ENCODE measurements at regions not wholly inside any gene's neighbourhood (a gene's known extent, or its start where the extent isn't known, plus 50 kb on each side); places are given as distances from the start of the nearest gene placed in this dataset.

- Histone ChIP-seq H3K4me1 (ENCODE audit: insufficient read depth, insufficient read length) (no peaks in the 10 kb centered on the region), H3K9me3 (ENCODE audit: insufficient read depth, low read length) (no peaks in the 10 kb centered on the region), H3K4me3 (ENCODE audit: insufficient read length, low read depth) (no peak overlapping the region), H3K9ac (ENCODE audit: insufficient read length, low read depth) (no peak overlapping the region), H3K36me3 (ENCODE audit: insufficient read depth, insufficient read length, low read length) (no peaks in the 10 kb centered on the region), H3K27me3 (ENCODE audit: insufficient read depth, insufficient read length) (no peaks in the 10 kb centered on the region)
- TF ChIP-seq SUZ12 (IDR thresholded peaks at IDR 0.05; ENCODE audit: extremely low read depth, insufficient read depth, insufficient read length) (no peak), YY1 (IDR thresholded peaks at IDR 0.05; ENCODE audit: insufficient read depth, insufficient read length) (no peak), ZNF274 (IDR thresholded peaks at IDR 0.05; ENCODE audit: low read depth, low read length) (no peak)
- DNase-seq (ENCODE audit: low read depth, low spot score), result no peak
Measured at GRCh38 chr5:87069311-87069710, 198.4 kb upstream of the RASA1 start.

DNA sequence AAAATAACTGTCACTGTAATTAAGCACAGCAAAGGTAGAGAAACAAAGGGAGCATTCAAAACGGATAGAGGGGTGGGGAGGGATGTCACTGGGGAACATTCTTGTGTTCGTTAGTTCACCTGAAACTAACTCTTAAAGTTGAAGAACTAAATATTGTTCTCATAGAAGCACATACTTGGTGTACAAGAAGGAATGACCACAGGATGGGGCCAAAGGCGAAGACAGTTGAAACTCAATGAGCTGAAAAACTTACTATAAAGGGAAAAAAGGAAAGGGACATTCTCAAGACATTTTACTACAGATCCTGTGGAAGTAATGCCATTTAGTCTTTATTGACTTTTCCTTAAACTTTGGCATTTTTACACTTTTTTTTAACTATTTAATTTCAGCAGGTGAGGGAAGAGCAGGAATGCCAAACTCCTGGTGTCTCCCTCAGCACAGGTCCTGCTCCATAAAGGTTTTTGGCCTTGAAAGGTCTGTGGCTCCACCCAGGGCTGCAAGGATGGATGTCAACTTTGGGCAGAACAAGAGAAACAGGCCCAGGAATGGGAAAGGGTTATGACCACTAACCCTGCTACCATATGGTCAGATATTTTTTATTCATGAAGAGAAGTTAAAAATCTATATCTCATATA lies 197.6 kb upstream of the RASA1 start:
- H3K9ac ChIP-seq (ENCODE audit: insufficient read length, low read depth), result no peak overlapping the region
- DNase-seq (ENCODE audit: low read depth, low spot score), result no peak

GRCh38 chr5:87074072-87074471 lies 193.6 kb upstream of the RASA1 start:
- Histone ChIP-seq H3K9ac (ENCODE audit: insufficient read length, low read depth) (no peak overlapping the region), H3K9me3 (ENCODE audit: insufficient read depth, low read length) (no peaks in the 10 kb centered on the region), H3K4me3 (ENCODE audit: insufficient read length, low read depth) (no peak overlapping the region), H3K36me3 (ENCODE audit: insufficient read depth, insufficient read length, low read length) (no peaks in the 10 kb centered on the region), H3K27me3 (ENCODE audit: insufficient read depth, insufficient read length) (no peaks in the 10 kb centered on the region), H3K4me1 (ENCODE audit: insufficient read depth, insufficient read length) (no peaks in the 10 kb centered on the region)
- TF ChIP-seq YY1 (IDR thresholded peaks at IDR 0.05; ENCODE audit: insufficient read depth, insufficient read length) (no peak), SUZ12 (IDR thresholded peaks at IDR 0.05; ENCODE audit: extremely low read depth, insufficient read depth, insufficient read length) (no peak), ZNF274 (IDR thresholded peaks at IDR 0.05; ENCODE audit: low read depth, low read length) (no peak)
- no peak for DNase-seq (ENCODE audit: low read depth, low spot score)

More for the DNA sequence above, 197.6 kb upstream of the RASA1 start:
- no peaks in the 10 kb centered on the region for H3K27me3 ChIP-seq (ENCODE audit: insufficient read depth, insufficient read length)
- no peak for TF ChIP-seq SUZ12 (IDR thresholded peaks at IDR 0.05; ENCODE audit: extremely low read depth, insufficient read depth, insufficient read length)
- TF ChIP-seq ZNF274 (IDR thresholded peaks at IDR 0.05; ENCODE audit: low read depth, low read length), result no peak
- TF ChIP-seq YY1 (IDR thresholded peaks at IDR 0.05; ENCODE audit: insufficient read depth, insufficient read length), result no peak
- H3K36me3 ChIP-seq (ENCODE audit: insufficient read depth, insufficient read length, low read length), result no peaks in the 10 kb centered on the region
- no peaks in the 10 kb centered on the region for H3K9me3 ChIP-seq (ENCODE audit: insufficient read depth, low read length)
- no peak overlapping the region for H3K4me3 ChIP-seq (ENCODE audit: insufficient read length, low read depth)
- H3K4me1 ChIP-seq (ENCODE audit: insufficient read depth, insufficient read length), result no peaks in the 10 kb centered on the region

DNA sequence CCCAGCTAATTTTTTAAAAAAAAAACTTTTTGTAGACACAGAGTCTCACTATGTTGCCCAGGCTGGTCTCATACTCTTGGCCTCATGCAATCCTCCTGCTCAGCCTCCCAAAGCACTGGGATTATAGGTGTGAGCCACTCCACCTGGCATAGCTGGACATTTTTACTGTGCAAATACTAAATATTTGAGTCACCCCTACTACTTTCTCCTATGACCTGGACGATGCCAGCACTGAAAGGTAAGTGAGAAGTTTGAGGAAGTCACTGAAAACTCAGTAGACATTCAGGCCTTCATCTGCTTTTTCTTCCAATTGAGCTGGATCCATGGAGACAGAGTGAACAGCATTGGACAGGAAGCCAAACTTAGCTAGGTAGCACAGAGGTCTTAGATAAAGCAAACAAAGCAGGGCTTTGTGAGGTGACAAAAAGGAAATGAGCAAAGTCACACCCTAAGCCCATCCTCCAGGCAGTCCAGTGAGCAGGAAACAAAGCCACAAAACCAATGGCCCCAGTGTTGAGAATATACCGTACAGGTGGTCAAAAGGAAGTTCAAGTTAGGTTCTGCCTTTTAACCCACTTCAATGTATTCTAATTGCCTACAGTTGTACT lies 192.6 kb upstream of the RASA1 start:
- H3K27me3 ChIP-seq (ENCODE audit: insufficient read depth, insufficient read length), result no peaks in the 10 kb centered on the region
- TF ChIP-seq SUZ12 (IDR thresholded peaks at IDR 0.05; ENCODE audit: extremely low read depth, insufficient read depth, insufficient read length) (no peak), ZNF274 (IDR thresholded peaks at IDR 0.05; ENCODE audit: low read depth, low read length) (no peak), YY1 (IDR thresholded peaks at IDR 0.05; ENCODE audit: insufficient read depth, insufficient read length) (no peak)
- no peaks in the 10 kb centered on the region for H3K9me3 ChIP-seq (ENCODE audit: insufficient read depth, low read length)
- no peaks in the 10 kb centered on the region for H3K4me1 ChIP-seq (ENCODE audit: insufficient read depth, insufficient read length)
- no peak overlapping the region for H3K4me3 ChIP-seq (ENCODE audit: insufficient read length, low read depth)
- no peaks in the 10 kb centered on the region for H3K36me3 ChIP-seq (ENCODE audit: insufficient read depth, insufficient read length, low read length)
- DNase-seq (ENCODE audit: low read depth, low spot score), result no peak
- no peak overlapping the region for H3K9ac ChIP-seq (ENCODE audit: insufficient read length, low read depth)

DNA sequence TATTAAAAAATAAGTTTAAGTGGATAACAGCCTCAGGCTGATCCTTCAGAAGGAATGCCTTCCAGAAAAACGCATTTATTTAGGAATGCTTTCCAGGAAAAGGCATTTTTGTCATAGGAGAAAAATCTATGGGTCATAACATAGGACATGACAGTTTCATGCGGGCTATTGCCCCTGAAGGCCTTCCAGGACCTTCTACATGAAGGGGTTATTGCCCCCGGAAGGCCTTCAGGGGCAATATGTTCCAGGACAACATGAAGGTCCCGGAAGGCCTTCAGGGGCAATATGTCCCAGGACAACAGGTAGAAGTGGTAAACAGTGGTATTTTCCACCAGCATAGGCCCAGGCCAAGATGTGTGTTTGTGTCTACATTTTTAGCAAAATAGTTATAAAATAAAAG lies 191.3 kb upstream of the RASA1 start:
- Histone ChIP-seq H3K9ac (ENCODE audit: insufficient read length, low read depth) (no peak overlapping the region), H3K4me1 (ENCODE audit: insufficient read depth, insufficient read length) (no peaks in the 10 kb centered on the region), H3K4me3 (ENCODE audit: insufficient read length, low read depth) (no peak overlapping the region), H3K9me3 (ENCODE audit: insufficient read depth, low read length) (no peaks in the 10 kb centered on the region), H3K36me3 (ENCODE audit: insufficient read depth, insufficient read length, low read length) (no peaks in the 10 kb centered on the region), H3K27me3 (ENCODE audit: insufficient read depth, insufficient read length) (no peaks in the 10 kb centered on the region)
- no peak for DNase-seq (ENCODE audit: low read depth, low spot score)
- TF ChIP-seq ZNF274 (IDR thresholded peaks at IDR 0.05; ENCODE audit: low read depth, low read length) (no peak), YY1 (IDR thresholded peaks at IDR 0.05; ENCODE audit: insufficient read depth, insufficient read length) (no peak), SUZ12 (IDR thresholded peaks at IDR 0.05; ENCODE audit: extremely low read depth, insufficient read depth, insufficient read length) (no peak)

- Histone ChIP-seq H3K27me3 (ENCODE audit: insufficient read depth, insufficient read length) (no peaks in the 10 kb centered on the region), H3K9ac (ENCODE audit: insufficient read length, low read depth) (no peak overlapping the region), H3K4me3 (ENCODE audit: insufficient read length, low read depth) (no peak overlapping the region), H3K4me1 (ENCODE audit: insufficient read depth, insufficient read length) (no peaks in the 10 kb centered on the region), H3K36me3 (ENCODE audit: insufficient read depth, insufficient read length, low read length) (no peaks in the 10 kb centered on the region), H3K9me3 (ENCODE audit: insufficient read depth, low read length) (no peaks in the 10 kb centered on the region)
- no peak for DNase-seq (ENCODE audit: low read depth, low spot score)
- no peak for TF ChIP-seq SUZ12 (IDR thresholded peaks at IDR 0.05; ENCODE audit: extremely low read depth, insufficient read depth, insufficient read length)
- TF ChIP-seq YY1 (IDR thresholded peaks at IDR 0.05; ENCODE audit: insufficient read depth, insufficient read length), result no peak
- no peak for TF ChIP-seq ZNF274 (IDR thresholded peaks at IDR 0.05; ENCODE audit: low read depth, low read length)
Measured at GRCh38 chr5:87076931-87077330, 190.8 kb upstream of the RASA1 start.

GRCh38 chr5:87079219-87079618 lies 188.5 kb upstream of the RASA1 start:
- Histone ChIP-seq H3K9me3 (ENCODE audit: insufficient read depth, low read length) (0 out of 2 replicates have a peak, but pooled peaks cover under 1% of the 10 kb centered on the region), H3K9ac (ENCODE audit: insufficient read length, low read depth) (no peak overlapping the region), H3K4me1 (ENCODE audit: insufficient read depth, insufficient read length) (no peaks in the 10 kb centered on the region), H3K4me3 (ENCODE audit: insufficient read length, low read depth) (no peak overlapping the region), H3K36me3 (ENCODE audit: insufficient read depth, insufficient read length, low read length) (no peaks in the 10 kb centered on the region), H3K27me3 (ENCODE audit: insufficient read depth, insufficient read length) (no peaks in the 10 kb centered on the region)
- TF ChIP-seq SUZ12 (IDR thresholded peaks at IDR 0.05; ENCODE audit: extremely low read depth, insufficient read depth, insufficient read length) (no peak), YY1 (IDR thresholded peaks at IDR 0.05; ENCODE audit: insufficient read depth, insufficient read length) (no peak), ZNF274 (IDR thresholded peaks at IDR 0.05; ENCODE audit: low read depth, low read length) (no peak)
- no peak for DNase-seq (ENCODE audit: low read depth, low spot score)

All from NT2/D1 (cell line).